ENCODE measurements at regions not wholly inside any gene's neighbourhood (a gene's known extent, or its start where the extent isn't known, plus 50 kb on each side); places are given as distances from the start of the nearest gene placed in this dataset.
"Not testable (repeated sequence)": the region's sequence is repeated elsewhere in the genome, so short reads cannot be mapped to it uniquely, and the experiment has no call there.

DNA sequence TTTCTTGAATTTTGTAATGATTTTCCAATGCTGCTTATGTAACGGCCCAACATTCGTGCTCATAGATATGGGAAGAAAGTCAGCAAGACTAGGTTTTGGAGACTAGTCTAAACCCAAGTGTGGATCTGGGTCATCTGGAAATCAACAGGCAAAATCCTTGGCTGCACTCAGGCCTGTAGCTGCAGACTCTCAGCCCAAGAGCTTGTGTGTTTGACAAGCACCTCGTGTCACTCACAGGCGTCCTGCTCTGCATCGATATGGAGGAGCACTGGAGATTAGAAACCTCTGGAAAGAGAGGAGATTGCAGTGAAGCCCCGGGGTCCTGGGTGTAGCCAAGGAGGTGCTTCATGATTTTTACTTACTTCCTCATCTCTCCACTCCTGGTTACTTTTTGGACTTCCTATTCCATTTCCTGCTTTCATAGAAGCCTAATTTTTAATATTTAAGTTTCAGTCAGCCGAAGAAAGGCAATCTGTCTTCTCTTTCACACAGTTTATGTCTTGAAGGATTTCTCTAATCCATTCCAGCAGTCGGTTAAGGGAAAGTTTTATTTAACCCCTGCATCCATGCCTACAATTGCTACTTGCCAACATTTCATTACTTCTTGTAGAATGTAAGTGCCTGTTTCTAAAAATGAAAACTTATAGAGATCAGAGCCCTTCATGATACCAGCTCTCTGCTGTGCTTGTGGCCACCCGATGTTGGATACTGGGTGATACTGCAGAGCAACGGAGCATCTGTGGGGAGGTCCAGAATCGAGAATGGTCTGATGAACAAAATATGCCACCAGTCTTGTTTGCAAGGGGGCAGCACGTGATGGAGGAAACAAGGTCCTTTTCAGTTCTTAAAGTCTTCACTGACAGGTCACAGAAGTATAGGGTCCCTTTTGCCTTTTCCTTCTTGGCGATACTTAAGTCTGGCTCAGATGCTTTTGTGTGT, 296.3 kb downstream of the QKI start:
- H3K4me1 Mint-ChIP-seq, result peaks cover 5% of the 10 kb centered on the region
- H3K36me3 Mint-ChIP-seq, result no peaks in the 10 kb centered on the region
- H3K27ac Mint-ChIP-seq, result no peak overlapping the region
- peaks cover 20% of the 10 kb centered on the region for H3K27me3 Mint-ChIP-seq
- no peak for DNase-seq
- no peaks in the 10 kb centered on the region for H3K9me3 Mint-ChIP-seq
- H3K4me3 Mint-ChIP-seq, result no peak overlapping the region

- Mint-ChIP-seq H3K4me3 (no peak overlapping the region), H3K27ac (no peak overlapping the region), H3K36me3 (no peaks in the 10 kb centered on the region), H3K9me3 (no peaks in the 10 kb centered on the region), H3K27me3 (peaks cover 20% of the 10 kb centered on the region), H3K4me1 (peaks cover 5% of the 10 kb centered on the region)
- DNase-seq, result no peak
Observed at GRCh38 chr6:163709693-163710092, 295.2 kb downstream of the QKI start.

- no peak for DNase-seq
- Mint-ChIP-seq H3K27ac (no peak overlapping the region), H3K9me3 (no peaks in the 10 kb centered on the region), H3K4me1 (peaks cover 5% of the 10 kb centered on the region), H3K4me3 (no peak overlapping the region), H3K36me3 (no peaks in the 10 kb centered on the region), H3K27me3 (peaks cover 17% of the 10 kb centered on the region)
Observed at GRCh38 chr6:163709255-163709654, 294.7 kb downstream of the QKI start.

DNA sequence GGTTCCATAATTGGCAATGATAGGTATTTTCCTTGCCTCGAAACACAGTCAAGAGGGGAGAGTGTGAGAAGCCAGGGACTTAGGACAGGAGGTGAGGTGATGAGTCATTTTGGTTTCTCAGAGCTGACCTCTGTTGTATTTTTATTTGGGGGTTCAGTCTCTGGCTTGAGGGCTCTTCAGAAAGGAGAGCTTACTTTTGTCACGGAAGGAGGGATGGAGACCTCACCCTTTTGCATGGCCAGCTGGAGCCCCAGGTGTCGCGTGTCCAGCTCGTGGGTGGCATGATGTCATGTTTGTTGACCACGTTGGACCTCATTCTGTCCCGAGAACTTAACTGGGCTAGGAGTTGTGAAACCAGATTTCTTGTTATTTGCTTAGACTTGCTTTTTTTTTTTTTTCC, 293.9 kb downstream of the QKI start:
- Mint-ChIP-seq H3K36me3 (no peaks in the 10 kb centered on the region), H3K4me1 (peaks cover 5% of the 10 kb centered on the region), H3K27me3 (peaks cover 17% of the 10 kb centered on the region), H3K4me3 (no peak overlapping the region), H3K27ac (no peak overlapping the region), H3K9me3 (no peaks in the 10 kb centered on the region)
- no peak for DNase-seq

DNA sequence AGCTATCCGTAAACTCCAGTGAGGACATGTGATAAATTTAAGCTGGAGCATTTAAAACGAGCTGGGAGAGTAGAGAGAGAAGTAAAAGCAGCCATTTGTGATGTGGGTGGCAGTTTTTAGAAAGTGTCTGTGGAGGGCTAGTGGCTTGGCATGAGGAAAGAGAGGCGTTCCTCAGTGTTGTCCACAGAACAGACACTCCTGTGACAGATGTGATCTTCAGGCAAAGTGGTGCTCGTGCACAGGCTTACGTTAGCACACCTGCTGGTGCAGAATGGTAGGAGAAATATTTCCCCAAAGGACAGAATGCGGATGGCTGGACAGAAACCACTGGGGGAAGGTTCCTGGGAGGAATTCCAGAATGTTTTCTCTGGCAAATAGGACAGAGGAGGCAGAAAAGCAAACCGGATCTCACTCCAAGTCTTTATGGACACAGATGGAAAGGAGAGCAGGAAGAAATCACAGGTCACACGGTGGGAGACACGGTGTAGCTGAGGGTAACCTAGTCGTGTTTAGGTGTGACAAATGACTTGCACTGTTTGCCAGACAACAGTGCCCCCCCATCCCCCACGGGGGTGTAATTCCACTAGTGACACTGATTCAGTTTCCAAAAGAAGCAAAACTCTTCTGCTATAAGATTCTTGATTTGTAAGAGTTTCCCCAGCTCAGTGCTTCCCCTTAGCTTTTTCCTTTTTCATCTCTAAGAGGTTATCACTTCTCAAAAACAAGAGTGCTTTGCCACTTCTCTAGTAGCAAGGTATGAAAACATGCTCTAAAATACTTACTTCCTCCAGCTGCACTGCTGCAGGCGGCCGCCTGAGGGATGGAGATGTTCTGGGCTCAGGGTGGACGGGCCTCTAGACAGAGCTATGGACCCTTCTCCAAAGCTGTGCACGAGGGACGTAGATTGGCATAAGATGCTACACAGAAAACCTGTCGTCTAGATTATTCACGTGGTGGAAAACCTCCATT, 293.2 kb downstream of the QKI start:
- H3K4me3 Mint-ChIP-seq, result no peak overlapping the region
- H3K9me3 Mint-ChIP-seq, result no peaks in the 10 kb centered on the region
- peaks cover 4% of the 10 kb centered on the region for H3K4me1 Mint-ChIP-seq
- peaks cover 15% of the 10 kb centered on the region for H3K27me3 Mint-ChIP-seq
- DNase-seq, result no peak
- H3K27ac Mint-ChIP-seq, result no peak overlapping the region
- H3K36me3 Mint-ChIP-seq, result no peaks in the 10 kb centered on the region

GRCh38 chr6:163706500-163707087, 292.1 kb downstream of the QKI start:
- no peak overlapping the region for H3K4me3 Mint-ChIP-seq
- no peaks in the 10 kb centered on the region for H3K36me3 Mint-ChIP-seq
- peaks cover 11% of the 10 kb centered on the region for H3K27me3 Mint-ChIP-seq
- H3K27ac Mint-ChIP-seq, result no peak overlapping the region
- no peaks in the 10 kb centered on the region for H3K9me3 Mint-ChIP-seq
- no peaks in the 10 kb centered on the region for H3K4me1 Mint-ChIP-seq
- no peak for DNase-seq

DNA sequence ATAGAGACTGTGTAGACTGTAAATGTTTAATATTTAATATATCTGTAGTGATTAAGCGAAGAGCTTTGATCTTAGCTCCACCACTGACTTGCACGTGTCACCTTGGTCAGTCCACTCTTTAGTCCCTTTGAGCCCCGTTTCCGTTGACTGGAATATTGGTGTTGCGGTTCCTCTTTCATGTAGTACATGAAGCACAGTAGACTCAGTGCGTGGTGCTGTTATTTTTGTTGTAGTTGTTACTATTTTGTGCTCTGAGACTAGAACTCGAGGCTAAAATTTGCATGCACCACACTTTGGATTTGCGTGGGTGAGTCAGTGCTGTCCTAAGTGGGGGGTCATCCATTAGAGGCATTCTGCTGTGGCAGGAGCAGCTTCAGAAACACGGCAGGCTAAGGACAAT, 291.4 kb downstream of the QKI start:
- Mint-ChIP-seq H3K36me3 (no peaks in the 10 kb centered on the region), H3K4me3 (no peak overlapping the region), H3K27me3 (peaks cover 8% of the 10 kb centered on the region), H3K27ac (no peak overlapping the region), H3K4me1 (no peaks in the 10 kb centered on the region), H3K9me3 (no peaks in the 10 kb centered on the region)
- no peak for DNase-seq

GRCh38 chr6:163702736-163703135, 288.2 kb downstream of the QKI start:
- H3K4me3 Mint-ChIP-seq, result no peak overlapping the region
- H3K27ac Mint-ChIP-seq, result no peak overlapping the region
- DNase-seq, result no peak
- peaks cover 9% of the 10 kb centered on the region for H3K27me3 Mint-ChIP-seq
- no peaks in the 10 kb centered on the region for H3K9me3 Mint-ChIP-seq
- H3K36me3 Mint-ChIP-seq, result no peaks in the 10 kb centered on the region
- no peaks in the 10 kb centered on the region for H3K4me1 Mint-ChIP-seq

- no peak overlapping the region for H3K27ac Mint-ChIP-seq
- no peaks in the 10 kb centered on the region for H3K9me3 Mint-ChIP-seq
- DNase-seq, result no peak
- no peak overlapping the region for H3K4me3 Mint-ChIP-seq
- H3K4me1 Mint-ChIP-seq, result no peaks in the 10 kb centered on the region
- H3K27me3 Mint-ChIP-seq, result peaks cover 5% of the 10 kb centered on the region
- no peaks in the 10 kb centered on the region for H3K36me3 Mint-ChIP-seq
Observed at GRCh38 chr6:163701762-163702161, 287.2 kb downstream of the QKI start.

DNA sequence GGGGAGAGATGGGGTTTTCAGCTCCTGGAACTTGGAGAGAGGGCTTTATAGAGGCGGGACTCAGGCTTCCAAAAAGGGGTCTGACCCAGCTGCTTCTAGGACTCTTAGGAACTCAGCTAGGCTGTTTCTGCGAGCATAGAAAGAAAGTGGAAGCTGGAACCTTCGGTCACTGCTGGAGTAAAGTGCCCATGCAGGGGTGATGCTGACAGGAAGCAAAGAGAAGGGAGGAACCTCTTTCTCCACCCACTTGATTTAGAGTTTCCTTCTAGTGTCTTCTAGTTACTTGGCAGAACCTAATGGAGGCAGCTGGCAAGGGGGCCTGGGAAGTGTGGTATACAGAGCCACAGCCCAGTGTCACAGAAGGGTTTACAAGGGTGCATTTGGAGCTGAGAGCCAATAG, 283.6 kb downstream of the QKI start:
- Mint-ChIP-seq H3K36me3 (no peaks in the 10 kb centered on the region), H3K4me1 (no peaks in the 10 kb centered on the region), H3K27me3 (peaks cover 14% of the 10 kb centered on the region), H3K9me3 (no peaks in the 10 kb centered on the region), H3K4me3 (no peak overlapping the region), H3K27ac (no peak overlapping the region)
- DNase-seq, result no peak

GRCh38 chr6:163696311-163696710, 281.8 kb downstream of the QKI start:
- not testable (repeated sequence) for H3K4me3 Mint-ChIP-seq, H3K9me3 Mint-ChIP-seq, DNase-seq, H3K27ac Mint-ChIP-seq, H3K4me1 Mint-ChIP-seq, H3K36me3 Mint-ChIP-seq
- peaks cover 14% of the 10 kb centered on the region for H3K27me3 Mint-ChIP-seq

DNA sequence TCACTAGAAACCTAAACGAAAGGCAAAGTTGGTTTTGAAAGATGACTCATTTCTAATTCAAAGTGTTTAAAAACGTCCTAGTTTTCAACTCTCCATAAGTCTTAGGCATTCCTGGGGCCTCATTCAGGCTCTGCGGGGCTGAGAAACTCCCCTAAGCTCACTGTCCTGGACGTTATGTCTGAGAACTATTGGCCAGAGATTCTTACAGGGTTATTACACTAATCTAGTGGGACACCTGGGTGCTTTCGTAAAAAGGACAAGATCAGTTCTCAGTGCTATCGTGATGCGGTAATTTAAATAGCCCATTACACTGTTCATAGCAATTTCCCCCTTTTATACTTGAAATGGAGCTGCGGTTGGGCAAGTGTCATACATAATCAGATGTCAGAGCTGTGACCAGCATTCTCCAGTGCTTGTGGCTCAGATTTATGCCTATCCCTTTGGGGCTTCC, 280.9 kb downstream of the QKI start:
- Mint-ChIP-seq H3K36me3 (no peaks in the 10 kb centered on the region), H3K4me3 (no peak overlapping the region), H3K9me3 (no peaks in the 10 kb centered on the region), H3K4me1 (no peaks in the 10 kb centered on the region), H3K27me3 (peaks cover 18% of the 10 kb centered on the region), H3K27ac (no peak overlapping the region)
- no peak for DNase-seq

GRCh38 chr6:163694988-163695398, 280.5 kb downstream of the QKI start:
- no peaks in the 10 kb centered on the region for H3K9me3 Mint-ChIP-seq
- no peak for DNase-seq
- H3K4me3 Mint-ChIP-seq, result no peak overlapping the region

GRCh38 chr6:163694072-163694471, 279.6 kb downstream of the QKI start:
- no peaks in the 10 kb centered on the region for H3K9me3 Mint-ChIP-seq
- H3K27ac Mint-ChIP-seq, result no peak overlapping the region
- H3K36me3 Mint-ChIP-seq, result no peaks in the 10 kb centered on the region
- H3K4me3 Mint-ChIP-seq, result no peak overlapping the region
- DNase-seq, result no peak
- H3K27me3 Mint-ChIP-seq, result peaks cover 17% of the 10 kb centered on the region
- H3K4me1 Mint-ChIP-seq, result no peaks in the 10 kb centered on the region

More at GRCh38 chr6:163694988-163695398, 280.5 kb downstream of the QKI start:
- peaks cover 20% of the 10 kb centered on the region for H3K27me3 Mint-ChIP-seq
- H3K27ac Mint-ChIP-seq, result no peak overlapping the region
- H3K36me3 Mint-ChIP-seq, result no peaks in the 10 kb centered on the region
- no peaks in the 10 kb centered on the region for H3K4me1 Mint-ChIP-seq

DNA sequence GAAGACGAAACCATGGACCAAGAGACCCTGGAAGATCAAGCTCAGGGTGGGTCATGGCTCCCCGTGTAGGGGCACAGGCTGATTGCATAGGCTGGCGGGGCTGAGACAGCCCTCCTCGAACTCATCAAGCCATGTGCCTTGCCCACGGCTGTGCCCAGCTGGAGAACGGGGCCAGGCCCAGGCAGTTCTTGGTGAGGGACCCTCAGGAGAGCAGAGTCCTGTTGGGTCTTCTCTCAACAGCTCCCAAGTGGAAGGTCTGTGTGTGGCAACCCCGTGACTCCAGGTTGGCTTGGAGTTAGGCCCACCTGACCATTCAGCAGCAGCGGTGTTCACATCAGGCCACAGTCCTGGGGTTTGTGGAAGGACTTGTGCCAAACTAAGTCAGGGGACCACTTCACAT, 276.5 kb downstream of the QKI start:
- H3K27ac Mint-ChIP-seq, result no peak overlapping the region
- H3K4me3 Mint-ChIP-seq, result no peak overlapping the region
- H3K36me3 Mint-ChIP-seq, result no peaks in the 10 kb centered on the region
- no peak for DNase-seq
- H3K9me3 Mint-ChIP-seq, result no peaks in the 10 kb centered on the region
- peaks cover 38% of the 10 kb centered on the region for H3K27me3 Mint-ChIP-seq
- no peaks in the 10 kb centered on the region for H3K4me1 Mint-ChIP-seq

Data from activated naive CD8-positive, alpha-beta T cell treated with anti-CD3 and anti-CD28 coated beads for 36 hours (primary cell).